Iris pigment epithelial cell (primary cell): ENCODE measurements at regions not wholly inside any gene's neighbourhood (a gene's known extent, or its start where the extent isn't known, plus 50 kb on each side); places are given as distances from the start of the nearest gene placed in this dataset.

Source experiments
- DNase-seq: peaks from one replicate; pipeline ENCODE4 v3.0.0-alpha.2; 2011; ENCODE audit warnings: low read depth

- DNase-seq: no peak
Observed at GRCh38 chr2:22829791-22830190, 555.2 kb upstream of the KLHL29 start.

- DNase-seq: no peak
Observed at GRCh38 chr2:22832196-22832595, 552.8 kb upstream of the KLHL29 start.

GRCh38 chr2:22838461-22838860 is 546.5 kb upstream of the KLHL29 start:
- DNase-seq: no peak

GRCh38 chr2:22842205-22842869 is 542.6 kb upstream of the KLHL29 start:
- DNase-seq: no peak

GRCh38 chr2:22843919-22844537 is 541.0 kb upstream of the KLHL29 start:
- DNase-seq: no peak

- DNase-seq: no peak
Observed at GRCh38 chr2:22850310-22850709, 534.7 kb upstream of the KLHL29 start.

- DNase-seq: no peak
Observed at GRCh38 chr2:22854588-22854987, 530.4 kb upstream of the KLHL29 start.

GRCh38 chr2:22855081-22855480 is 529.9 kb upstream of the KLHL29 start:
- DNase-seq: no peak

- DNase-seq: no peak
Observed at GRCh38 chr2:22855761-22856184, 529.2 kb upstream of the KLHL29 start.

- DNase-seq: no peak
Observed at GRCh38 chr2:22867973-22868372, 517.0 kb upstream of the KLHL29 start.

- DNase-seq: no peak
Observed at GRCh38 chr2:22878121-22878520, 506.9 kb upstream of the KLHL29 start.

- no peak for DNase-seq
Observed at GRCh38 chr2:22879009-22879863, 505.7 kb upstream of the KLHL29 start.

GRCh38 chr2:22880161-22880560 is 504.8 kb upstream of the KLHL29 start:
- no peak for DNase-seq

GRCh38 chr2:22882011-22882410 is 503.0 kb upstream of the KLHL29 start:
- DNase-seq: no peak

- DNase-seq: no peak
Observed at GRCh38 chr2:22882643-22883042, 502.3 kb upstream of the KLHL29 start.

- DNase-seq: no peak
Observed at GRCh38 chr2:22883054-22883453, 501.9 kb upstream of the KLHL29 start.

GRCh38 chr2:22885245-22885644 is 499.7 kb upstream of the KLHL29 start:
- DNase-seq: no peak

- DNase-seq: no peak
Observed at GRCh38 chr2:22887426-22887825, 497.6 kb upstream of the KLHL29 start.

- DNase-seq: no peak
Observed at GRCh38 chr2:22887845-22888244, 497.1 kb upstream of the KLHL29 start.

- DNase-seq: no peak
Observed at GRCh38 chr2:22890132-22890531, 494.8 kb upstream of the KLHL29 start.

- no peak for DNase-seq
Observed at GRCh38 chr2:22893761-22894517, 491.0 kb upstream of the KLHL29 start.

- no peak for DNase-seq
Observed at GRCh38 chr2:22894761-22895160, 490.2 kb upstream of the KLHL29 start.
